HEK293T (cell line): ENCODE measurements at regions not wholly inside any gene's neighbourhood (a gene's known extent, or its start where the extent isn't known, plus 50 kb on each side); places are given as distances from the start of the nearest gene placed in this dataset.

Experiments used
- ARNT ChIP-seq: fragments of 450-650 bp; IDR thresholded peaks from 2 replicates; pipeline ENCODE4 v1.6.1; 2017; ENCODE audit warnings: mild to moderate bottlenecking
- BHLHE40 ChIP-seq: fragments of 450-650 bp; IDR thresholded peaks from 2 replicates; pipeline ENCODE4 v1.6.1; 2016; ENCODE audit warnings: mild to moderate bottlenecking, moderate library complexity, borderline replicate concordance
- FOXA1 ChIP-seq: fragments of 450-650 bp; IDR thresholded peaks from 2 replicates; pipeline ENCODE4 v1.6.1; 2016; ENCODE audit warnings: mild to moderate bottlenecking
- HDGF ChIP-seq: fragments of 450-650 bp; IDR thresholded peaks from 2 replicates; pipeline ENCODE4 v1.6.1; 2017; ENCODE audit warnings: antibody characterized with exemption, borderline replicate concordance
- NFRKB ChIP-seq: fragments of 450-650 bp; IDR thresholded peaks from 2 replicates; pipeline ENCODE4 v1.6.1; 2016; ENCODE audit warnings: mild to moderate bottlenecking, moderate library complexity
- SP1 ChIP-seq: fragments of 450-650 bp; IDR thresholded peaks from 2 replicates; pipeline ENCODE4 v1.6.1; 2017
- SUZ12 ChIP-seq: fragments of 450-650 bp; IDR thresholded peaks from 2 replicates; pipeline ENCODE4 v1.6.1; 2016; ENCODE audit warnings: mild to moderate bottlenecking
- TARDBP ChIP-seq: fragments of 450-650 bp; IDR thresholded peaks from 2 replicates; pipeline ENCODE4 v1.6.1; 2016
- ZNF384 ChIP-seq: fragments of 450-650 bp; IDR thresholded peaks from 2 replicates; pipeline ENCODE4 v1.6.1; 2016

- TF ChIP-seq FOXA1 (no peak), ARNT (no peak), SP1 (no peak), HDGF (no peak), BHLHE40 (no peak), NFRKB (no peak), TARDBP (no peak), ZNF384 (no peak), SUZ12 (no peak)
Observed at GRCh38 chr19:5229778-5230335, 110.8 kb downstream of the PTPRS start.
